OCI-LY7 (cell line): ENCODE measurements at regions not wholly inside any gene's neighbourhood (a gene's known extent, or its start where the extent isn't known, plus 50 kb on each side); places are given as distances from the start of the nearest gene placed in this dataset.

Experiments used
- EZH2phosphoT487 ChIP-seq: fragments of 200-600 bp; sonication (generic); IDR thresholded peaks from 2 replicates; pipeline ENCODE4 v1.6.1; 2018; ENCODE audit warnings: low read depth, borderline replicate concordance, mild to moderate bottlenecking, mixed run types, antibody characterized with exemption, low read length, moderate library complexity, mixed read lengths
- TF ChIP-seq, protein P1 (sequence below): fragments of 200-600 bp; sonication (generic); conservative IDR thresholded peaks from 2 replicates; pipeline ENCODE4 v1.5.1; 2014; ENCODE audit warnings: mild to moderate bottlenecking, antibody characterized with exemption, low read length, moderate library complexity, mixed read lengths

- TF ChIP-seq, protein P1, sequence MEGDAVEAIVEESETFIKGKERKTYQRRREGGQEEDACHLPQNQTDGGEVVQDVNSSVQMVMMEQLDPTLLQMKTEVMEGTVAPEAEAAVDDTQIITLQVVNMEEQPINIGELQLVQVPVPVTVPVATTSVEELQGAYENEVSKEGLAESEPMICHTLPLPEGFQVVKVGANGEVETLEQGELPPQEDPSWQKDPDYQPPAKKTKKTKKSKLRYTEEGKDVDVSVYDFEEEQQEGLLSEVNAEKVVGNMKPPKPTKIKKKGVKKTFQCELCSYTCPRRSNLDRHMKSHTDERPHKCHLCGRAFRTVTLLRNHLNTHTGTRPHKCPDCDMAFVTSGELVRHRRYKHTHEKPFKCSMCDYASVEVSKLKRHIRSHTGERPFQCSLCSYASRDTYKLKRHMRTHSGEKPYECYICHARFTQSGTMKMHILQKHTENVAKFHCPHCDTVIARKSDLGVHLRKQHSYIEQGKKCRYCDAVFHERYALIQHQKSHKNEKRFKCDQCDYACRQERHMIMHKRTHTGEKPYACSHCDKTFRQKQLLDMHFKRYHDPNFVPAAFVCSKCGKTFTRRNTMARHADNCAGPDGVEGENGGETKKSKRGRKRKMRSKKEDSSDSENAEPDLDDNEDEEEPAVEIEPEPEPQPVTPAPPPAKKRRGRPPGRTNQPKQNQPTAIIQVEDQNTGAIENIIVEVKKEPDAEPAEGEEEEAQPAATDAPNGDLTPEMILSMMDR: no peak
- TF ChIP-seq EZH2phosphoT487: no peak
These were observed 565.9 kb upstream of the FBXO33 start for GRCh38 chr14:39998114-39998513.
